Lower leg skin (tissue), 3 donors: ENCODE measurements at regions not wholly inside any gene's neighbourhood (a gene's known extent, or its start where the extent isn't known, plus 50 kb on each side); places are given as distances from the start of the nearest gene placed in this dataset.

ENCODE experiments used
- CTCF ChIP-seq, 3 donors: fragments of 450-650 bp; IDR thresholded peaks; one replicate each; pipeline ENCODE4 v1.5.1; 2016; ENCODE audit warnings: antibody characterized with exemption in 3 of 3, mild to moderate bottlenecking in 3 of 3, moderate library complexity in 2 of 3
- POLR2A ChIP-seq, 2 donors: fragments of 450-650 bp; IDR thresholded peaks; one replicate each; pipeline ENCODE4 v1.6.1; 2016 to 2017; ENCODE audit warnings: antibody characterized with exemption in 2 of 2, mild to moderate bottlenecking in 1 of 2, moderate library complexity in 1 of 2

- no peak for TF ChIP-seq CTCF (IDR thresholded peaks at IDR 0.05)
- TF ChIP-seq POLR2A (IDR thresholded peaks at IDR 0.05), result no peak
Observed at GRCh38 chr10:118118716-118119115, 72.0 kb upstream of the RAB11FIP2 start.
